AG20443 (cell line): ENCODE measurements at regions not wholly inside any gene's neighbourhood (a gene's known extent, or its start where the extent isn't known, plus 50 kb on each side); places are given as distances from the start of the nearest gene placed in this dataset.
"Not testable (repeated sequence)": the region's sequence is repeated elsewhere in the genome, so short reads cannot be mapped to it uniquely, and the experiment has no call there.

Experiments
- DNase-seq: peaks from one replicate; pipeline ENCODE4 v3.0.0; 2012; ENCODE audit warnings: low spot score, mixed read lengths

- no peak for DNase-seq
These were observed 165.7 kb downstream of the YIPF5 start for GRCh38 chr5:144004751-144005150.

GRCh38 chr5:144009116-144009515 lies 161.3 kb downstream of the YIPF5 start:
- DNase-seq: no peak

GRCh38 chr5:144011388-144011787 lies 159.1 kb downstream of the YIPF5 start:
- DNase-seq: no peak

GRCh38 chr5:144013816-144014215 lies 156.6 kb downstream of the YIPF5 start:
- DNase-seq: no peak

GRCh38 chr5:144015961-144016360 lies 154.5 kb downstream of the YIPF5 start:
- DNase-seq: no peak

GRCh38 chr5:144017119-144017518 lies 153.3 kb downstream of the YIPF5 start:
- DNase-seq: no peak

GRCh38 chr5:144017631-144018030 lies 152.8 kb downstream of the YIPF5 start:
- no peak for DNase-seq

GRCh38 chr5:144024090-144024489 lies 146.4 kb downstream of the YIPF5 start:
- DNase-seq: no peak

- peak; percentile 22 for DNase-seq
These were observed 145.9 kb downstream of the YIPF5 start for GRCh38 chr5:144024545-144024944.

- no peak for DNase-seq
These were observed 144.2 kb downstream of the YIPF5 start for GRCh38 chr5:144026286-144026685.

- peak; percentile 21 for DNase-seq
These were observed 142.4 kb downstream of the YIPF5 start for GRCh38 chr5:144028058-144028457.

- DNase-seq: peak; percentile 79
These were observed 141.8 kb downstream of the YIPF5 start for GRCh38 chr5:144028636-144029035.

GRCh38 chr5:144030904-144031303 lies 139.6 kb downstream of the YIPF5 start:
- DNase-seq: no peak

- no peak for DNase-seq
These were observed 138.1 kb downstream of the YIPF5 start for GRCh38 chr5:144032375-144032774.

- DNase-seq: no peak
These were observed 137.0 kb downstream of the YIPF5 start for GRCh38 chr5:144033486-144033885.

- no peak for DNase-seq
These were observed 135.3 kb downstream of the YIPF5 start for GRCh38 chr5:144035046-144035740.

GRCh38 chr5:144036476-144036875 lies 134.0 kb downstream of the YIPF5 start:
- no peak for DNase-seq

GRCh38 chr5:144040615-144041305 lies 129.7 kb downstream of the YIPF5 start:
- no peak for DNase-seq

GRCh38 chr5:144042156-144042555 lies 128.3 kb downstream of the YIPF5 start:
- no peak for DNase-seq

GRCh38 chr5:144048259-144048856 lies 122.1 kb downstream of the YIPF5 start:
- peak; percentile 59 for DNase-seq

GRCh38 chr5:144055391-144055790 lies 115.1 kb downstream of the YIPF5 start:
- not testable (repeated sequence) for DNase-seq

GRCh38 chr5:144060091-144060490 lies 110.4 kb downstream of the YIPF5 start:
- not testable (repeated sequence) for DNase-seq

GRCh38 chr5:144060598-144060997 lies 109.9 kb downstream of the YIPF5 start:
- no peak for DNase-seq
